ENCODE measurements at regions not wholly inside any gene's neighbourhood (a gene's known extent, or its start where the extent isn't known, plus 50 kb on each side); places are given as distances from the start of the nearest gene placed in this dataset.

- TF ChIP-seq ZMAT4 (CRISPR knock-in tag; IDR thresholded peaks at IDR 0.05) (no peak), ZNF425 (CRISPR knock-in tag; conservative IDR thresholded peaks at IDR 0.05) (no peak), GABPB1 (CRISPR knock-in tag; IDR thresholded peaks at IDR 0.05) (no peak), STAT6 (CRISPR knock-in tag; conservative IDR thresholded peaks at IDR 0.05; ENCODE audit: low read depth) (no peak), NFYB (CRISPR knock-in tag; conservative IDR thresholded peaks at IDR 0.05; ENCODE audit: low read depth) (no peak), CREB1 (CRISPR knock-in tag; IDR thresholded peaks at IDR 0.05) (no peak), ZNF396 (CRISPR knock-in tag; IDR thresholded peaks at IDR 0.05; ENCODE audit: borderline replicate concordance) (no peak), MYBL2 (CRISPR knock-in tag; IDR thresholded peaks at IDR 0.05) (no peak), MXD4 (CRISPR knock-in tag; IDR thresholded peaks at IDR 0.05; ENCODE audit: borderline replicate concordance) (no peak), ZNF121 (CRISPR knock-in tag; IDR thresholded peaks at IDR 0.05) (no peak)
Observed at GRCh38 chr11:111168871-111169270, 76.7 kb upstream of the POU2AF2 start (continued).

GRCh38 chr11:111167666-111168065, 77.9 kb upstream of the POU2AF2 start:
- Mint-ChIP-seq H3K27me3 (ENCODE audit: low read depth) (no peaks in the 10 kb centered on the region), H3K4me1 (peaks cover 7% of the 10 kb centered on the region), H3K27ac (no peak overlapping the region), H3K9me3 (no peaks in the 10 kb centered on the region), H3K36me3 (no peaks in the 10 kb centered on the region), H3K4me3 (no peak overlapping the region)
- POLR2A ChIA-PET = no interaction called here
- TF ChIP-seq SOX15 (CRISPR knock-in tag; IDR thresholded peaks at IDR 0.05) = no peak
- TF ChIP-seq TEAD4 (CRISPR knock-in tag; IDR thresholded peaks at IDR 0.05) = no peak
- TF ChIP-seq ZNF219 (CRISPR knock-in tag; IDR thresholded peaks at IDR 0.05; ENCODE audit: borderline replicate concordance) = no peak
- no peak for TF ChIP-seq GTF2I (CRISPR knock-in tag; conservative IDR thresholded peaks at IDR 0.05)
- CTCF ChIA-PET = no interaction called here
- ATAC-seq (no peak), DNase-seq (ENCODE audit: low spot score) (no peak)

- H3K27me3 Mint-ChIP-seq (ENCODE audit: low read depth) = no peaks in the 10 kb centered on the region
- H3K9me3 Mint-ChIP-seq = no peaks in the 10 kb centered on the region
- no peak for DNase-seq (ENCODE audit: low spot score)
- H3K4me1 Mint-ChIP-seq = peaks cover 17% of the 10 kb centered on the region
- POLR2A ChIA-PET = no interaction called here
- CTCF ChIA-PET = no interaction called here
- no peak overlapping the region for H3K27ac Mint-ChIP-seq
- ATAC-seq = no peak
- no peaks in the 10 kb centered on the region for H3K36me3 Mint-ChIP-seq
- H3K4me3 Mint-ChIP-seq = no peak overlapping the region
- no peak for TF ChIP-seq CREM (CRISPR knock-in tag; IDR thresholded peaks at IDR 0.05)
- no peak for TF ChIP-seq ERG (CRISPR knock-in tag; IDR thresholded peaks at IDR 0.05)
- no peak for TF ChIP-seq E2F4 (CRISPR knock-in tag; IDR thresholded peaks at IDR 0.05; ENCODE audit: borderline replicate concordance, low read depth)
- TF ChIP-seq ZNF138 (CRISPR knock-in tag; conservative IDR thresholded peaks at IDR 0.05) = no peak
- TF ChIP-seq ZBTB43 (CRISPR knock-in tag; IDR thresholded peaks at IDR 0.05) = no peak
- TF ChIP-seq GRHL2 (CRISPR knock-in tag; IDR thresholded peaks at IDR 0.05; ENCODE audit: insufficient replicate concordance, severe bottlenecking) = no peak
- no peak for TF ChIP-seq CDX4 (CRISPR knock-in tag; IDR thresholded peaks at IDR 0.05; ENCODE audit: borderline replicate concordance)
- TF ChIP-seq USF2 (CRISPR knock-in tag; IDR thresholded peaks at IDR 0.05) = no peak
- TF ChIP-seq ZMAT4 (CRISPR knock-in tag; IDR thresholded peaks at IDR 0.05) = no peak
- no peak for TF ChIP-seq GABPB1 (CRISPR knock-in tag; IDR thresholded peaks at IDR 0.05)
- TF ChIP-seq ZNF232 (CRISPR knock-in tag; IDR thresholded peaks at IDR 0.05) = no peak
- no peak for TF ChIP-seq OVOL2 (CRISPR knock-in tag; IDR thresholded peaks at IDR 0.05; ENCODE audit: borderline replicate concordance)
Observed at GRCh38 chr11:111166598-111166997, 78.9 kb upstream of the POU2AF2 start.
